HepG2 (cell line): ENCODE measurements at regions not wholly inside any gene's neighbourhood (a gene's known extent, or its start where the extent isn't known, plus 50 kb on each side); places are given as distances from the start of the nearest gene placed in this dataset.

Experiments used
- ATAC-seq: fragments of 200-7000 bp; cut with Tn5 transposase; 3 replicates; pipeline ENCODE4 v1.9.1; 2020; ENCODE audit warnings: mild to moderate bottlenecking, moderate library complexity
- BruUV-seq: library from RNA; stranded (reverse); fragments of 400-500 nt; replicated peaks from 2 replicates; lab custom pipeline; 2021; lab: Mats Ljungman, UMichigan
- CTCF ChIA-PET: fragments of 300-600 bp; formaldehyde crosslinking; extraction: SDS; loops from one replicate; lab custom pipeline; 2021; ENCODE audit warnings: low total read pairs, inconsistent platforms, low intra/inter-chr PET ratio; lab: Yijun Ruan, JAX
- POLR2A ChIA-PET: fragments of 350-600 bp; sonication (Branson Sonifier 250); formaldehyde crosslinking; loops from one replicate; lab custom pipeline; 2020; ENCODE audit warnings: antibody characterized with exemption, inconsistent platforms; lab: Yijun Ruan, JAX
- DNase-seq: peaks from one replicate; pipeline ENCODE4 v3.0.0-alpha.2; 2015; ENCODE audit warnings: low spot score
- FAIRE-seq: peaks from 3 replicates; lab custom pipeline; 2011; peaks lifted over from hg19 to GRCh38; lab: Jason Lieb, UNC
- H2AFZ ChIP-seq: one replicate; pipeline ENCODE4 v1.6.1; 2011; ENCODE audit warnings: low read length, inconsistent platforms
- H3K27ac ChIP-seq: fragments of 300-600 bp; 3 replicates; pipeline ENCODE4 v1.8.0; 2011; ENCODE audit warnings: mixed run types, mild to moderate bottlenecking, mixed read lengths, low read length, inconsistent platforms; ENCODE audit not compliant: insufficient read depth; ENCODE audit errors: extremely low read length
- H3K27me3 ChIP-seq, 2 experiments: fragments of 200-600 bp in 1 of 2; 2 replicates in 1 of 2; 3 replicates in 1 of 2; pipeline versions ENCODE4 v1.6.0 to v1.8.0; 2011; ENCODE audit warnings: low read length in 2 of 2, mild to moderate bottlenecking in 2 of 2, moderate library complexity in 2 of 2, inconsistent platforms in 1 of 2; ENCODE audit not compliant: insufficient read depth in 2 of 2, control insufficient read depth in 1 of 2
- H3K36me3 ChIP-seq, 2 experiments: fragments of 200-600 bp in 1 of 2; replicated peaks in 1 of 2; 2 replicates in 1 of 2; 3 replicates in 1 of 2; pipeline versions ENCODE4 v1.5.1 to v1.8.0; 2011; ENCODE audit warnings: low read length in 2 of 2, inconsistent platforms in 1 of 2; ENCODE audit not compliant: insufficient read depth in 2 of 2, control insufficient read depth in 1 of 2
- H3K4me1 ChIP-seq: 2 replicates; pipeline ENCODE4 v1.5.1; 2012; ENCODE audit warnings: low read length, inconsistent platforms; ENCODE audit not compliant: insufficient read depth
- H3K4me2 ChIP-seq: 2 replicates; pipeline ENCODE4 v1.6.0; 2011; ENCODE audit warnings: low read depth, low read length, inconsistent platforms
- H3K4me3 ChIP-seq, 3 experiments: fragments of 200-600 bp in 1 of 3; sonication (generic), shearing (Covaris generic) in 1 of 3; replicated peaks in 1 of 3; 2 replicates each; pipeline ENCODE4 v1.5.1; 2011 to 2016; ENCODE audit warnings: low read length in 3 of 3, inconsistent platforms in 2 of 3, low read depth in 2 of 3, mild to moderate bottlenecking in 2 of 3, control low read depth in 1 of 3, mixed read lengths in 1 of 3; ENCODE audit not compliant: insufficient read depth in 1 of 3
- H3K79me2 ChIP-seq: one replicate; pipeline ENCODE4 v1.6.1; 2011; ENCODE audit warnings: low read length, inconsistent platforms; ENCODE audit not compliant: insufficient read depth
- H3K9ac ChIP-seq: 2 replicates; pipeline ENCODE4 v1.6.0; 2011; ENCODE audit warnings: mild to moderate bottlenecking, low read depth, low read length, inconsistent platforms; ENCODE audit not compliant: insufficient read depth
- H3K9me3 ChIP-seq: 2 replicates; pipeline ENCODE4 v1.5.1; 2012; ENCODE audit warnings: mild to moderate bottlenecking, low read length
- H4K20me1 ChIP-seq: 2 replicates; pipeline ENCODE4 v1.6.0; 2011; ENCODE audit warnings: inconsistent platforms, mild to moderate bottlenecking, low read length, moderate library complexity; ENCODE audit not compliant: insufficient read depth
- ATM ChIP-seq: fragments of 450-650 bp; IDR thresholded peaks from 2 replicates; pipeline ENCODE4 v1.7.1; 2017; ENCODE audit warnings: mild to moderate bottlenecking, borderline replicate concordance
- BRCA1 ChIP-seq: sonication (generic); formaldehyde crosslinking; IDR thresholded peaks from 2 replicates; pipeline ENCODE4 v1.4.0; 2020; ENCODE audit warnings: missing genetic modification reagents
- MAFF ChIP-seq: IDR thresholded peaks from 2 replicates; pipeline ENCODE4 v1.6.1; 2011; ENCODE audit warnings: low read depth, low read length, improper control_type of control experiment
- MAFK ChIP-seq, 2 experiments: IDR thresholded peaks in 1 of 2; conservative IDR thresholded peaks in 1 of 2; 2 replicates each; pipeline ENCODE4 v1.6.1; 2011; ENCODE audit warnings: improper control_type of control experiment in 2 of 2, low read length in 2 of 2
- ZNF317 ChIP-seq: sonication (generic); formaldehyde crosslinking; IDR thresholded peaks from 2 replicates; pipeline ENCODE4 v1.5.0; 2020; ENCODE audit warnings: mild to moderate bottlenecking, missing genetic modification reagents
- ZNF510 ChIP-seq: sonication (generic); formaldehyde crosslinking; IDR thresholded peaks from 2 replicates; pipeline ENCODE4 v1.4.0; 2020; ENCODE audit warnings: low read depth, mild to moderate bottlenecking, missing genetic modification reagents
- WGBS: methylation state at CpG from one replicate; pipeline ENCODE4 v1.1.6; 2017; ENCODE audit warnings: low lambda C conversion rate; 5-methylcytosine and 5-hydroxymethylcytosine counted together
- in situ Hi-C: cut with HindIII; loops from 2 replicates; pipeline ENCODE4 v1.10.0; 2017; ENCODE audit warnings: low pct_unique_long_range_greater_than_20kb; ENCODE audit not compliant: extremely low pct_ligation_motif_present
- intact Hi-C: fragments of 100-400 bp; cut with micrococcal nuclease; formaldehyde crosslinking; loops from one replicate; pipeline ENCODE4 v1.10.0; 2022; ENCODE audit not compliant: unreplicated experiment

- no peaks in the 10 kb centered on the region for H4K20me1 ChIP-seq
- no peaks in the 10 kb centered on the region for H3K4me1 ChIP-seq
- H3K27me3 ChIP-seq: no peaks in the 10 kb centered on the region
- ChIA-PET CTCF (no interaction called here), POLR2A (no interaction called here)
- no peak for DNase-seq
- TF ChIP-seq MAFK (conservative IDR thresholded peaks at IDR 0.05 in 1 of 2, IDR thresholded peaks at IDR 0.05 in 1 of 2; ENCODE audit: low read length in 2 of 2) (peak; percentile 60 to 77), BRCA1 (CRISPR knock-in tag) (no peak), MAFF (peak; percentile 60), ATM (no peak)
- no peak overlapping the region for H2AFZ ChIP-seq
- in situ Hi-C loops (no loop called here), intact Hi-C loops (no loop called here)
- no peaks in the 10 kb centered on the region for H3K9me3 ChIP-seq
- no peak for FAIRE-seq
- H3K4me2 ChIP-seq: no peak overlapping the region
- no peaks in the 10 kb centered on the region for H3K36me3 ChIP-seq
- no peak overlapping the region for H3K27ac ChIP-seq
- no peak overlapping the region for H3K4me3 ChIP-seq
- no peaks in the 10 kb centered on the region for H3K79me2 ChIP-seq
- BruUV-seq: no TSS peak
- 0% methylated on average over 1 of the region's 1 CpG for WGBS
- no peak overlapping the region for H3K9ac ChIP-seq
- no peak for ATAC-seq
Measured at GRCh38 chr1:187498028-187498427, 669.3 kb downstream of the PLA2G4A start.

GRCh38 chr1:187504779-187505178 is 676.0 kb downstream of the PLA2G4A start:
- no peaks in the 10 kb centered on the region for H3K9me3 ChIP-seq
- DNase-seq (no peak), ATAC-seq (no peak), FAIRE-seq (no peak)
- CTCF ChIA-PET: no interaction called here
- no peak overlapping the region for H3K9ac ChIP-seq
- in situ Hi-C loops: no loop called here
- H3K79me2 ChIP-seq: no peaks in the 10 kb centered on the region
- H2AFZ ChIP-seq: no peak overlapping the region
- no TSS peak for BruUV-seq
- POLR2A ChIA-PET: no interaction called here
- H3K4me3 ChIP-seq: no peak overlapping the region
- no peaks in the 10 kb centered on the region for H3K27me3 ChIP-seq
- no peaks in the 10 kb centered on the region for H3K4me1 ChIP-seq
- H3K27ac ChIP-seq: no peak overlapping the region
- H3K36me3 ChIP-seq: no peaks in the 10 kb centered on the region
- intact Hi-C loops: no loop called here
- H4K20me1 ChIP-seq: no peaks in the 10 kb centered on the region
- H3K4me2 ChIP-seq: no peak overlapping the region
- TF ChIP-seq ZNF510 (CRISPR knock-in tag) (no peak), ZNF317 (CRISPR knock-in tag) (no peak)
